Body of pancreas (tissue), 4 donors: ENCODE measurements at regions not wholly inside any gene's neighbourhood (a gene's known extent, or its start where the extent isn't known, plus 50 kb on each side); places are given as distances from the start of the nearest gene placed in this dataset.

Source experiments
- CTCF ChIP-seq, 7 experiments: fragments of 450-650 bp in 4 of 7; fragments of 200-600 bp in 3 of 7; sonication (generic) in 3 of 7; IDR thresholded peaks; one replicate each; pipeline ENCODE4 v1.5.1; 2016 to 2019; ENCODE audit warnings: antibody characterized with exemption in 7 of 7
- POLR2A ChIP-seq, 3 donors: fragments of 450-650 bp; IDR thresholded peaks; one replicate each; pipeline ENCODE4 v1.6.1; 2016; ENCODE audit warnings: antibody characterized with exemption in 3 of 3, mild to moderate bottlenecking in 2 of 3

- no peak for TF ChIP-seq CTCF (IDR thresholded peaks at IDR 0.05)
- no peak for TF ChIP-seq POLR2A (IDR thresholded peaks at IDR 0.05)
Observed at GRCh38 chr3:132786890-132787289, 64.7 kb upstream of the NPHP3 start.
